ENCODE measurements at regions not wholly inside any gene's neighbourhood (a gene's known extent, or its start where the extent isn't known, plus 50 kb on each side); places are given as distances from the start of the nearest gene placed in this dataset.

GRCh38 chr7:45259966-45260646, 102.5 kb downstream of the RAMP3 start:
- Histone ChIP-seq H3K27me3 (ENCODE audit: control insufficient read depth, extremely low read depth, insufficient read depth, low read length) (peaks cover 6% of the 10 kb centered on the region), H3K27ac (ENCODE audit: control insufficient read depth, insufficient read depth, low read length) (no peak overlapping the region), H3K9ac (ENCODE audit: control insufficient read depth, extremely low read depth, insufficient read depth, low read length) (no peak overlapping the region), H4K20me1 (ENCODE audit: control insufficient read depth, extremely low read depth, insufficient read depth, low read length) (no peaks in the 10 kb centered on the region), H2AFZ (ENCODE audit: control insufficient read depth, low read length) (no peak overlapping the region), H3K4me2 (ENCODE audit: control insufficient read depth, extremely low read depth, insufficient read depth, low read depth, low read length) (no peak overlapping the region), H3K9me3 (ENCODE audit: control insufficient read depth, low read depth, low read length) (no peaks in the 10 kb centered on the region), H3K9me1 (ENCODE audit: control insufficient read depth, extremely low read depth, insufficient read depth, low read length) (no peaks in the 10 kb centered on the region), H3K4me3 (ENCODE audit: control insufficient read depth in 2 of 3, extremely low read depth in 1 of 3, insufficient read depth in 2 of 3, low read depth in 1 of 3, low read length in 3 of 3) (no peak overlapping the region), H3K36me3 (ENCODE audit: control insufficient read depth in 2 of 2, extremely low read depth in 1 of 2, insufficient read depth in 2 of 2, low read length in 2 of 2) (no peaks in the 10 kb centered on the region), H3K4me1 (ENCODE audit: control insufficient read depth, extremely low read depth, insufficient read depth, low read length) (no peaks in the 10 kb centered on the region), H3K79me2 (ENCODE audit: control insufficient read depth, insufficient read depth, low read length) (no peaks in the 10 kb centered on the region)
- DNase-seq (ENCODE audit: low read depth, low spot score) (no peak), FAIRE-seq (peak; percentile 46)
- TF ChIP-seq EZH2 (IDR thresholded peaks at IDR 0.05; ENCODE audit: low read length): no peak
- TF ChIP-seq, protein P1, sequence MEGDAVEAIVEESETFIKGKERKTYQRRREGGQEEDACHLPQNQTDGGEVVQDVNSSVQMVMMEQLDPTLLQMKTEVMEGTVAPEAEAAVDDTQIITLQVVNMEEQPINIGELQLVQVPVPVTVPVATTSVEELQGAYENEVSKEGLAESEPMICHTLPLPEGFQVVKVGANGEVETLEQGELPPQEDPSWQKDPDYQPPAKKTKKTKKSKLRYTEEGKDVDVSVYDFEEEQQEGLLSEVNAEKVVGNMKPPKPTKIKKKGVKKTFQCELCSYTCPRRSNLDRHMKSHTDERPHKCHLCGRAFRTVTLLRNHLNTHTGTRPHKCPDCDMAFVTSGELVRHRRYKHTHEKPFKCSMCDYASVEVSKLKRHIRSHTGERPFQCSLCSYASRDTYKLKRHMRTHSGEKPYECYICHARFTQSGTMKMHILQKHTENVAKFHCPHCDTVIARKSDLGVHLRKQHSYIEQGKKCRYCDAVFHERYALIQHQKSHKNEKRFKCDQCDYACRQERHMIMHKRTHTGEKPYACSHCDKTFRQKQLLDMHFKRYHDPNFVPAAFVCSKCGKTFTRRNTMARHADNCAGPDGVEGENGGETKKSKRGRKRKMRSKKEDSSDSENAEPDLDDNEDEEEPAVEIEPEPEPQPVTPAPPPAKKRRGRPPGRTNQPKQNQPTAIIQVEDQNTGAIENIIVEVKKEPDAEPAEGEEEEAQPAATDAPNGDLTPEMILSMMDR (optimal IDR thresholded peaks at IDR 0.05 in 1 of 3, IDR thresholded peaks at IDR 0.05 in 1 of 3, conservative IDR thresholded peaks at IDR 0.05 in 1 of 3; ENCODE audit: extremely low read depth in 1 of 3, insufficient read depth in 2 of 3, low read length in 3 of 3): peak; percentile 97 to 99 (median 98)
- dilution Hi-C loops (cut with MboI; ENCODE audit: extremely low pct_ligation_motif_present, low sequenced_read_pairs): no loop called here

- FAIRE-seq (no peak), DNase-seq (ENCODE audit: low read depth, low spot score) (no peak)
- Histone ChIP-seq H3K27ac (ENCODE audit: control insufficient read depth, insufficient read depth, low read length) (no peak overlapping the region), H3K9me1 (ENCODE audit: control insufficient read depth, extremely low read depth, insufficient read depth, low read length) (no peaks in the 10 kb centered on the region), H4K20me1 (ENCODE audit: control insufficient read depth, extremely low read depth, insufficient read depth, low read length) (no peaks in the 10 kb centered on the region), H3K4me2 (ENCODE audit: control insufficient read depth, extremely low read depth, insufficient read depth, low read depth, low read length) (no peak overlapping the region), H3K9me3 (ENCODE audit: control insufficient read depth, low read depth, low read length) (no peaks in the 10 kb centered on the region), H2AFZ (ENCODE audit: control insufficient read depth, low read length) (no peak overlapping the region), H3K4me3 (ENCODE audit: control insufficient read depth in 2 of 3, extremely low read depth in 1 of 3, insufficient read depth in 2 of 3, low read depth in 1 of 3, low read length in 3 of 3) (no peak overlapping the region), H3K27me3 (ENCODE audit: control insufficient read depth, extremely low read depth, insufficient read depth, low read length) (no peaks in the 10 kb centered on the region), H3K4me1 (ENCODE audit: control insufficient read depth, extremely low read depth, insufficient read depth, low read length) (no peaks in the 10 kb centered on the region), H3K9ac (ENCODE audit: control insufficient read depth, extremely low read depth, insufficient read depth, low read length) (no peak overlapping the region), H3K36me3 (ENCODE audit: control insufficient read depth in 2 of 2, extremely low read depth in 1 of 2, insufficient read depth in 2 of 2, low read length in 2 of 2) (no peaks in the 10 kb centered on the region), H3K79me2 (ENCODE audit: control insufficient read depth, insufficient read depth, low read length) (no peaks in the 10 kb centered on the region)
- dilution Hi-C loops (cut with MboI; ENCODE audit: extremely low pct_ligation_motif_present, low sequenced_read_pairs): no loop called here
- TF ChIP-seq, protein P1 (optimal IDR thresholded peaks at IDR 0.05 in 1 of 3, IDR thresholded peaks at IDR 0.05 in 1 of 3, conservative IDR thresholded peaks at IDR 0.05 in 1 of 3; ENCODE audit: extremely low read depth in 1 of 3, insufficient read depth in 2 of 3, low read length in 3 of 3): no peak
- no peak for TF ChIP-seq EZH2 (IDR thresholded peaks at IDR 0.05; ENCODE audit: low read length)
Measured at GRCh38 chr7:45267262-45267661, 109.7 kb downstream of the RAMP3 start.

Measured in keratinocyte (primary cell).